ENCODE measurements at regions not wholly inside any gene's neighbourhood (a gene's known extent, or its start where the extent isn't known, plus 50 kb on each side); places are given as distances from the start of the nearest gene placed in this dataset.

DNA sequence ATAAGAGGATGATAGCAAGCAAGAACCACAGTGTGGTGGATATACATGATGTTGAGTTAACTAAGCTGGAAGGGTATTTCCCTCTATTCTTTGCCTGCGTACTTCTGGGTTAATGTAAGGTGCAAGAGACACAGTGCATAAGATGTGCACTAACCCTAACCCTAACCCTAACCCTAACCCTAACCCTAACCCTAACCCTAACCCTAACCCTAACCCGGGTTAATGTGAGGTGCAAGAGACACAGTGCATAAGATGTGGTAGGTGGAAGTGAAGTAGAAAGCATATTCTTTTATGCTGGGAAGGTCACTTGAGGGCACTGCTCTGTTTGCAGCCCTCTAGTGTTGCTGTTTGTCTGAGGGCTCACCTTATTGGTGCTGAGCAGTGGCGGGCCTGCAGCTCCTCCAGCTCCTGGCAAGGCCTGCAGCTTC is 181.5 kb upstream of the ITGA4 start:
- Histone ChIP-seq H3K9me3 (no peaks in the 10 kb centered on the region), H3K4me3 (no peak overlapping the region), H3K27ac (no peak overlapping the region), H3K36me3 (no peaks in the 10 kb centered on the region), H3K27me3 (no peaks in the 10 kb centered on the region), H3K4me1 (no peaks in the 10 kb centered on the region)
- intact Hi-C loops (cut with DNase I; ENCODE audit: low total_unique reads), result no loop called here
- no peak for TF ChIP-seq POLR2A (IDR thresholded peaks at IDR 0.05)
- TF ChIP-seq, protein P1, sequence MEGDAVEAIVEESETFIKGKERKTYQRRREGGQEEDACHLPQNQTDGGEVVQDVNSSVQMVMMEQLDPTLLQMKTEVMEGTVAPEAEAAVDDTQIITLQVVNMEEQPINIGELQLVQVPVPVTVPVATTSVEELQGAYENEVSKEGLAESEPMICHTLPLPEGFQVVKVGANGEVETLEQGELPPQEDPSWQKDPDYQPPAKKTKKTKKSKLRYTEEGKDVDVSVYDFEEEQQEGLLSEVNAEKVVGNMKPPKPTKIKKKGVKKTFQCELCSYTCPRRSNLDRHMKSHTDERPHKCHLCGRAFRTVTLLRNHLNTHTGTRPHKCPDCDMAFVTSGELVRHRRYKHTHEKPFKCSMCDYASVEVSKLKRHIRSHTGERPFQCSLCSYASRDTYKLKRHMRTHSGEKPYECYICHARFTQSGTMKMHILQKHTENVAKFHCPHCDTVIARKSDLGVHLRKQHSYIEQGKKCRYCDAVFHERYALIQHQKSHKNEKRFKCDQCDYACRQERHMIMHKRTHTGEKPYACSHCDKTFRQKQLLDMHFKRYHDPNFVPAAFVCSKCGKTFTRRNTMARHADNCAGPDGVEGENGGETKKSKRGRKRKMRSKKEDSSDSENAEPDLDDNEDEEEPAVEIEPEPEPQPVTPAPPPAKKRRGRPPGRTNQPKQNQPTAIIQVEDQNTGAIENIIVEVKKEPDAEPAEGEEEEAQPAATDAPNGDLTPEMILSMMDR (IDR thresholded peaks at IDR 0.05), result no peak
- no peak for TF ChIP-seq POLR2AphosphoS5 (IDR thresholded peaks at IDR 0.05)
- no peak for DNase-seq (ENCODE audit: low spot score in 2 of 2)

DNA sequence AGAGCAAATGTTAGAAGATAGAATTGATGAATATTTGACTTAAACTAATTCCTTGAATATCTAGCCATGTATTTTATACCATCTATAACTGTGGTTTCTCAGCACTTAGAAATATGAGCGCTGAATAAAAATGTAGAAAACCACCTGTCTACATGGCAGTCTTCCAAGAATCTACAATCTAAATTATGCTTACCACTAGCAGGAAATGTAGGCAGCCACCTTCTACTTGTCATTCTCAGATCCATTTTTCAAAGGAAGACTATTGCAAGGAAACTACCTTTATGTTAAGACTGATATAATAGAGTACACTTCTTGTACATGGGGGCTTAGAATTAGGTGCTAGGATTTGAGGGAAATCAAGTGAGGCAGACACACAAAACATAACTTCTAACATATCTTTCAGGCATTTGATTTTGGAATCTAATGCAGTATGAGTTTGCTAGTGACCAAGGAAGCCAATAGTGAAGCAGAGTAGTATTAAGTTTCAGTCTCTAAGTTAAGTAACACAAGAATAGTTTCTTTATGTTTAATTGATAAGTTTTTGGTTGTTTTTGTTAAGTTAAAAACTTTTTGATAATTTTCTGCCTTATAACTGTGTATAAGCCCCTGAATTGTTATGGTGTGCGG is 175.9 kb upstream of the ITGA4 start:
- no peaks in the 10 kb centered on the region for H3K36me3 ChIP-seq
- DNase-seq (ENCODE audit: low spot score in 2 of 2), result no peak
- TF ChIP-seq POLR2A (IDR thresholded peaks at IDR 0.05) (no peak), POLR2AphosphoS5 (IDR thresholded peaks at IDR 0.05) (no peak)
- TF ChIP-seq, protein P1 (IDR thresholded peaks at IDR 0.05), result no peak
- no peaks in the 10 kb centered on the region for H3K4me1 ChIP-seq
- H3K27ac ChIP-seq, result no peak overlapping the region
- H3K9me3 ChIP-seq, result no peaks in the 10 kb centered on the region
- no peaks in the 10 kb centered on the region for H3K27me3 ChIP-seq
- H3K4me3 ChIP-seq, result no peak overlapping the region
- intact Hi-C loops (cut with DNase I; ENCODE audit: low total_unique reads), result no loop called here

DNA sequence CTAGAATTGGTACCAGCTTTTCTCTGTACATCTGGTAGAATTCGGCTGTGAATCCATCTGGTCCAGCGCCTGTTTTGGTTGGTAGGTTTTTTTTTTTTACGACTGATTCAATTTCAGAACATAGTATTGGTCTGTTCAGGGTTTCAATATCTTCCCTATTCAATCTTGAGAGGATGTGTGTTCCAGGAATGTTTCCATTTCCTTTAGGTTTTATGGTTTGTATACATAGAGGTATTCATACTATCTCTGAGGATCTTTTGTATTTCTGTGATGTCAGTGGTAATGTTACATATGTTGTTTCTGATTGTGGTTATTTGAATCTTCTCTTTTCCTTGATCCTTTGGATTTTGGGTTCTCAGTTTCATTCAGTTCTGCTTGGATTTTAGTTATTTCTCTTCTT is 172.1 kb upstream of the ITGA4 start:
- Histone ChIP-seq H3K9me3 (no peaks in the 10 kb centered on the region), H3K4me1 (no peaks in the 10 kb centered on the region), H3K27me3 (no peaks in the 10 kb centered on the region), H3K36me3 (no peaks in the 10 kb centered on the region), H3K4me3 (no peak overlapping the region), H3K27ac (no peak overlapping the region)
- intact Hi-C loops (cut with DNase I; ENCODE audit: low total_unique reads), result no loop called here
- no peak for TF ChIP-seq POLR2AphosphoS5 (IDR thresholded peaks at IDR 0.05)
- TF ChIP-seq, protein P1 (IDR thresholded peaks at IDR 0.05), result no peak
- DNase-seq (ENCODE audit: low spot score in 2 of 2), result no peak

- H3K9me3 ChIP-seq, result peaks cover 0 to 3% of the 10 kb centered on the region in 2 donors
- H3K4me1 ChIP-seq, result no peaks in the 10 kb centered on the region
- no peaks in the 10 kb centered on the region for H3K27me3 ChIP-seq
- H3K36me3 ChIP-seq, result no peaks in the 10 kb centered on the region
- intact Hi-C loops (cut with DNase I; ENCODE audit: low total_unique reads), result no loop called here
- no peak overlapping the region for H3K27ac ChIP-seq
- no peak for DNase-seq (ENCODE audit: low spot score in 2 of 2)
- H3K4me3 ChIP-seq, result no peak overlapping the region
- TF ChIP-seq, protein P1 (IDR thresholded peaks at IDR 0.05), result no peak
- TF ChIP-seq POLR2A (IDR thresholded peaks at IDR 0.05), result no peak
- no peak for TF ChIP-seq POLR2AphosphoS5 (IDR thresholded peaks at IDR 0.05)
These were observed 167.5 kb upstream of the ITGA4 start for GRCh38 chr2:181289698-181290097.

- Histone ChIP-seq H3K27me3 (no peaks in the 10 kb centered on the region), H3K9me3 (peaks cover 5% of the 10 kb centered on the region in 2 donors), H3K36me3 (no peaks in the 10 kb centered on the region), H3K4me3 (no peak overlapping the region), H3K27ac (no peak overlapping the region), H3K4me1 (no peaks in the 10 kb centered on the region)
- TF ChIP-seq, protein P1 (IDR thresholded peaks at IDR 0.05), result no peak
- TF ChIP-seq POLR2AphosphoS5 (IDR thresholded peaks at IDR 0.05) (no peak), POLR2A (IDR thresholded peaks at IDR 0.05) (no peak)
- intact Hi-C loops (cut with DNase I; ENCODE audit: low total_unique reads), result no loop called here
- no peak for DNase-seq (ENCODE audit: low spot score in 2 of 2)
These were observed 167.0 kb upstream of the ITGA4 start for GRCh38 chr2:181290182-181290581.

All from breast epithelium (tissue), 4 donors.